ENCODE measurements at regions not wholly inside any gene's neighbourhood (a gene's known extent, or its start where the extent isn't known, plus 50 kb on each side); places are given as distances from the start of the nearest gene placed in this dataset.
"Not testable (repeated sequence)": the region's sequence is repeated elsewhere in the genome, so short reads cannot be mapped to it uniquely, and the experiment has no call there.

DNA sequence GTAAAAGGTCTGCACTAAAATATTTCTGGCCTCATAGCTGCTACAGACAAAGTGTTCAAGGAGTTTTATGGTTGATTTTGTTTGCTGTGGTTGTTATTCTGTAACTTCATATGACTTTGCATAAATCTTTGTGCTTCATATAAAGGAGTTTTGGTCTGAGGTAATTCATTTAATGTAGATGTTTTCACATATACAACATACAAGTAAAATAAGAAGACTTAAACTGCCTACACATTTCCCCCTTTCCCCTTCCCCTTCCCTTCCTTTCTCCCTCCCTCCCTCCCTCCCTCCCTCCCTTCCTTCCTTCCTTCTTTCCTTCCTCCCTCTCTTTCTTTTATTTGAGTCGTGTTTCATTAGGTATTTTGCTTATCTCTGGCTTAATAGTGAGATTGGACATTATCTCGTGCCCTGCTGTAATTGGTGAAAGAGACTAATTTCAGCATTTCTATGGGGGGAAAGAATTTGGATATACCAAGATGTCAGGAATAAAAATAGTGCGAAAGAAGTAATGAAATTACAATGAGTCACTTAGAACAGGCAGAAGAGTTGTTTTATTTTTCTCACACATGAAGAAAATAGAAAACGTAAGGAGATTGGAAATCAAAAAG is 144.9 kb upstream of the MAD2L1 start:
- no peaks in the 10 kb centered on the region for H3K4me1 ChIP-seq (ENCODE audit: control insufficient read depth, insufficient read depth, low read length, poor library complexity, severe bottlenecking)
- H3K36me3 ChIP-seq (ENCODE audit: control insufficient read depth, insufficient read depth, low read length): no peaks in the 10 kb centered on the region
- WGBS, 2 experiments (ENCODE audit: insufficient coverage in 2 of 2): 95 to 100% methylated on average over 2 to 3 of the region's 4 CpGs
- no peak overlapping the region for H3K4me3 ChIP-seq (ENCODE audit: extremely low read depth, insufficient read depth, low read length, poor library complexity, severe bottlenecking)
- H3K9me3 ChIP-seq (ENCODE audit: control insufficient read depth, low read length): peaks cover 4% of the 10 kb centered on the region
- H3K27ac ChIP-seq (ENCODE audit: low read depth, low read length, severe bottlenecking): no peak overlapping the region

DNA sequence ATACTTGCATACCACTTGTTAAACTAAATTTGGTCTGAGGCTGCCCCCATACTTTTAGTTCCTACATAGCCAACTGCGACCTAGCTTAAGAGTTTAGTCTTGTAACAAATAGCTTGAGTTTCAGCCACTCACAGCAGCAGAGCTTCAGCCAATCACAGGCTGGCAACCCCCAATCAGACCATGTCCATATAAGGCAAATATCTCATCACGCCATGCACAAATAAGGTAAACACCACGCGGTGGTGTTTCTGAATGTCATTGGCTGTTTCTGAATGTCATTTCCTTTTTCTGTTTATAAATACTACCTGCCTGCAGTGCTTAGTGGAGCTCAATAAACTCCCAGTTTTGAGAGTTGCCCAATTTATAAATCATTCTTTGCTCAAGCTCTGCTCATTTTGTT is 143.1 kb upstream of the MAD2L1 start:
- 100% methylated on average over 1 of the region's 4 CpGs for WGBS, 2 experiments (ENCODE audit: insufficient coverage in 2 of 2)
- H3K36me3 ChIP-seq (ENCODE audit: control insufficient read depth, insufficient read depth, low read length): no peaks in the 10 kb centered on the region

DNA sequence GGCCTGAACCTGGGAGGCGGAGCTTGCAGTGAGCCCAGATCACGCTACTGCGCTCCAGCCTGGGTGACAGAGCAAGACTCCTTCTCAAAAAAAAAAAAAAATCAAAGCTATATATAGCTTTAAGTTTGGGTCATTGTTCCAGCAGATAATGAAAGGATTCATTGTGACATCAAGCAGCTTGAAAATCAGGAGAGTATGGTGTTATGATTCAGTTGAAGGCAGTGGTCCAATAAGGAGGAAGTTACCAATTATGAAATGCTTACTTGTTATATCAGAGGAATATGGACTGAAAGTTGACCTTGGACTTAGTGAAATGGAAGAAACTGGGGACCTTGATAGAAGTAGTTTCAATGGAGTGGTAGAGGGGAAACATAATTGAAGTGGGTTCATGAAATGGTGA is 140.4 kb upstream of the MAD2L1 start:
- Histone ChIP-seq H3K4me3 (ENCODE audit: extremely low read depth, insufficient read depth, low read length, poor library complexity, severe bottlenecking) (no peak overlapping the region), H3K36me3 (ENCODE audit: control insufficient read depth, insufficient read depth, low read length) (no peaks in the 10 kb centered on the region), H3K27ac (ENCODE audit: low read depth, low read length, severe bottlenecking) (no peak overlapping the region), H3K9me3 (ENCODE audit: control insufficient read depth, low read length) (peaks cover 4% of the 10 kb centered on the region), H3K4me1 (ENCODE audit: control insufficient read depth, insufficient read depth, low read length, poor library complexity, severe bottlenecking) (no peaks in the 10 kb centered on the region)
- no CpG with 5 or more reads among the region's 3 CpGs for WGBS, 2 experiments (ENCODE audit: insufficient coverage in 2 of 2)

More for the DNA sequence above, 143.1 kb upstream of the MAD2L1 start:
- no peak overlapping the region for H3K27ac ChIP-seq (ENCODE audit: low read depth, low read length, severe bottlenecking)
- H3K4me1 ChIP-seq (ENCODE audit: control insufficient read depth, insufficient read depth, low read length, poor library complexity, severe bottlenecking): no peaks in the 10 kb centered on the region
- no peak overlapping the region for H3K4me3 ChIP-seq (ENCODE audit: extremely low read depth, insufficient read depth, low read length, poor library complexity, severe bottlenecking)
- peaks cover 4% of the 10 kb centered on the region for H3K9me3 ChIP-seq (ENCODE audit: control insufficient read depth, low read length)

DNA sequence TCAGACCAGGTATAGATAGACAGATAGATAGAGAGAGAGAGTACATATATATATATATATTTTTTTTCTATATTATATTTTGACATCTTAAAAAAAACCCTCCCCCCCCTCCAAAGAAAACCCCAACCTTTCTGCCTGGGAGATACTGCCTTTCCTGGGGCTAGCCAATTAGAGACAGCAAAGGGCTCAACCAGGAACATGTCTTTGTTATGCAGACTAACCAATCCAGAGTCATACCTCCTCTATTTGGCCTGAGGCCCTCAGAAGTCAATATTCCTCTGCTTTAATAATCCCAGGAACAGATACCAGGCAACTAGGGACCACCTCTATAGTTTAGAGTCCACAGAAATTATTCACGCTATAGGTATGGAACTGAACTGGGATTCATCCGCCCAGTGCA is 135.6 kb upstream of the MAD2L1 start:
- Histone ChIP-seq H3K27ac (ENCODE audit: low read depth, low read length, severe bottlenecking) (no peak overlapping the region), H3K36me3 (ENCODE audit: control insufficient read depth, insufficient read depth, low read length) (no peaks in the 10 kb centered on the region), H3K4me3 (ENCODE audit: extremely low read depth, insufficient read depth, low read length, poor library complexity, severe bottlenecking) (no peak overlapping the region), H3K4me1 (ENCODE audit: control insufficient read depth, insufficient read depth, low read length, poor library complexity, severe bottlenecking) (no peaks in the 10 kb centered on the region), H3K9me3 (ENCODE audit: control insufficient read depth, low read length) (no peaks in the 10 kb centered on the region)
- 100% methylated on average over 1 of the region's 2 CpGs for WGBS, 2 experiments (ENCODE audit: insufficient coverage in 2 of 2)

DNA sequence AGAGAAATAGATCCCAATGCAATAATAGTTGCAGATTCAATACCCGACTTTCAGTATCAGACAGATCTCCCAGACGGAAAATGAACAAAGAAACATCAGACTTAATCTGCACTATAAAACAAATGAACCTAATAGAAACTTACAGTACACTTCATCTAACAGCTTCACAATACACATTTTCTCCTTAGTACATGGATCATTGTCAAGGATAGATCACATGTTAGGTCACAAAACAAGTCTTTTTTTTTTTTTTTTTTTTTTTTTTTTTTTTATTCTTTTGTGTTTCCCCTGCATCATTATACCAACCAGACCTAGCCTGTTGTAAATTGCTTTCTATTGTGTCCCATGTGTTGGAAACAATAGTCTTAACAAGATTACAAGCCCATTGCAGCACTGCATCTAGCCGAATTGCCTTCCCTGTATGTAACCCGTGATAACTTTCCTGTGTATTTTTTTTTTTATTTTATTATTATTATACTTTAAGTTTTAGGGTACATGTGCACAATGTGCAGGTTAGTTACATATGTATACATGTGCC is 134.0 kb upstream of the MAD2L1 start:
- H3K27ac ChIP-seq (ENCODE audit: low read depth, low read length, severe bottlenecking); H3K4me3 ChIP-seq (ENCODE audit: extremely low read depth, insufficient read depth, low read length, poor library complexity, severe bottlenecking); H3K4me1 ChIP-seq (ENCODE audit: control insufficient read depth, insufficient read depth, low read length, poor library complexity, severe bottlenecking); H3K9me3 ChIP-seq (ENCODE audit: control insufficient read depth, low read length); H3K36me3 ChIP-seq (ENCODE audit: control insufficient read depth, insufficient read depth, low read length): not testable (repeated sequence)
- WGBS, 2 experiments (ENCODE audit: insufficient coverage in 2 of 2): 81 to 90% methylated on average over 2 of the region's 4 CpGs

DNA sequence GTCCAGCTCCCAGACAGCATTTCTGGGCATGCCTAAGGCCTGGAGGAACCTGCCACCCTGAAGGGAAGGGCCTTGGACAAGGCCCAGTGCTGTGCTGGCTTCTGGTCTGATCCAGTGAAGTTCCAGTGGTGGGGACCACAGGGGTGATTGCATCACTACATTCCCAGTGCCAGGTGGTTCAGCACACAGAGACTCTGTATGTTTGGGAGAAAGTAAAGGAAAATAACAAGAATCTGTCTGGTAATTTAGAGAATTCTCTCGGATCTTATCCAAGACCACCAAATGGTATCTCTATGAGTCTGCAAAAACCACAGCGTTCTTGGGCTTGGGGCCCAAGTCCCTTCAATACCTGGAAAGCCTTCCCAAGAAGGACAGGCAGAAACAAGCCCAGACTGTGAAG is 131.8 kb upstream of the MAD2L1 start:
- Histone ChIP-seq H3K9me3 (ENCODE audit: control insufficient read depth, low read length) (no peaks in the 10 kb centered on the region), H3K4me3 (ENCODE audit: extremely low read depth, insufficient read depth, low read length, poor library complexity, severe bottlenecking) (no peak overlapping the region), H3K4me1 (ENCODE audit: control insufficient read depth, insufficient read depth, low read length, poor library complexity, severe bottlenecking) (no peaks in the 10 kb centered on the region), H3K36me3 (ENCODE audit: control insufficient read depth, insufficient read depth, low read length) (no peaks in the 10 kb centered on the region), H3K27ac (ENCODE audit: low read depth, low read length, severe bottlenecking) (no peak overlapping the region)
- WGBS, 2 experiments (ENCODE audit: insufficient coverage in 2 of 2): 71 to 92% methylated on average over 2 of the region's 2 CpGs

DNA sequence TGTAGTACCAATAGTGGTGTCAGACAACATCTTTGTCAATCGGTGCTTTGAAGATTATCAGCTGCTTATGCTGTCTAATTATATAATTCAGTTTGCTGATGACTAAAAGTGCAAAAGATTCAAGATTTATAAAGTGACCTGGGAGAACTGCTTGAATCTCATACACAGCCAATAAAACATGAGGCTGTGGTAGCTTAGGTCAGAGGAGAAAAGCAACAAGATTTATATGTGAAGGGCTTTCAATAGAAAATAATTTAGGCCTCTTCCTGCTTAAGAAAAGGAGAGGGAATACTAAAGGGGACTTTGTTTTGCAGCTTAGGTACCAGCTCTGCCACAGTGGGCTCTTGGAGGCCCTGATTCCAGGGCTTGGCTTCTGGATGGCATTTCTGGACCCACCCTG is 111.0 kb upstream of the MAD2L1 start:
- H3K36me3 ChIP-seq (ENCODE audit: control insufficient read depth, insufficient read depth, low read length): no peaks in the 10 kb centered on the region
- no peaks in the 10 kb centered on the region for H3K9me3 ChIP-seq (ENCODE audit: control insufficient read depth, low read length)
- no peak overlapping the region for H3K4me3 ChIP-seq (ENCODE audit: extremely low read depth, insufficient read depth, low read length, poor library complexity, severe bottlenecking)
- H3K27ac ChIP-seq (ENCODE audit: low read depth, low read length, severe bottlenecking): no peak overlapping the region
- WGBS, 2 experiments (ENCODE audit: insufficient coverage in 2 of 2): no CpG with 5 or more reads among the region's 1 CpG
- no peaks in the 10 kb centered on the region for H3K4me1 ChIP-seq (ENCODE audit: control insufficient read depth, insufficient read depth, low read length, poor library complexity, severe bottlenecking)

DNA sequence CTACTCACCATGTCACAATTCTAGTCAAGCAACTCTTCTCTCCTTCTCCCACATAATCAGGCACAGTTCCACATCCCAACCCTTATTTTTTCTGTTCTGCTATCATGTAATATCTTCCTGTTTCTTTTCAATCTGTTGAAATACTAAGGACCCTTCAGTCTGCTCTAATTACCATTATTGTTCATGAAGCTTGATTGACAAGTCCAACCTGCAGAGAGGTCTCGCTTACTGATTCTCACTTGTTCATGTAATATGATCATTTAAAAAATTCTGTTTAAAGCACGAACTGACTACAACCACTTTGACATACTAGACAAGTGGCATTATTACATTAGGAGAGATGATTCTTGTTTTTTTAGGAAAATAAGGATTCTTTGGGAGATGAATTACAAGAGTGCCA is 108.6 kb upstream of the MAD2L1 start:
- no CpG with 5 or more reads among the region's 2 CpGs for WGBS, 2 experiments (ENCODE audit: insufficient coverage in 2 of 2)
- no peak overlapping the region for H3K27ac ChIP-seq (ENCODE audit: low read depth, low read length, severe bottlenecking)
- H3K9me3 ChIP-seq (ENCODE audit: control insufficient read depth, low read length): no peaks in the 10 kb centered on the region
- no peak overlapping the region for H3K4me3 ChIP-seq (ENCODE audit: extremely low read depth, insufficient read depth, low read length, poor library complexity, severe bottlenecking)
- H3K4me1 ChIP-seq (ENCODE audit: control insufficient read depth, insufficient read depth, low read length, poor library complexity, severe bottlenecking): no peaks in the 10 kb centered on the region
- H3K36me3 ChIP-seq (ENCODE audit: control insufficient read depth, insufficient read depth, low read length): no peaks in the 10 kb centered on the region

DNA sequence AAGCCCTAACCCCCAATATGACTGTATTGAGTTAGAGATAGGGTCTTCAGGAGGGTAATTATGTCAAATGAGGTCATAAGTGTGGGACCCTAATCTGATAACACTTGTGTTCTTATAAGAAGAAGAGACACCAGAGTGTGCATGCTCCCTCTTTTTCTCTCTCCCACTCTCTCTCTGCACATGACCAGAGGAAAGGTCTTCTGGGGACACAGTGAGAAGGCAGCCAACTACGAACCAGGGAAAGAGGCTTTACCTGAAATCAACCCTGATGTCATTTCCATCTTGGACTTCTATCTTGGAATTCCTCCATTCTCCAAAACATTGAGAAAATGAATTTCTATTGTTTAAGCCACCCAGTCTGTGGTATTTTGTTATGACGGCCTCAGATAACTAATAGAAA is 97.2 kb upstream of the MAD2L1 start:
- no peak overlapping the region for H3K4me3 ChIP-seq (ENCODE audit: extremely low read depth, insufficient read depth, low read length, poor library complexity, severe bottlenecking)
- no peaks in the 10 kb centered on the region for H3K4me1 ChIP-seq (ENCODE audit: control insufficient read depth, insufficient read depth, low read length, poor library complexity, severe bottlenecking)
- H3K27ac ChIP-seq (ENCODE audit: low read depth, low read length, severe bottlenecking): no peak overlapping the region
- H3K9me3 ChIP-seq (ENCODE audit: control insufficient read depth, low read length): no peaks in the 10 kb centered on the region
- whole genome bisulfite sequencing, 2 experiments (ENCODE audit: insufficient coverage in 2 of 2): 80 to 100% methylated on average over 1 of the region's 2 CpGs
- H3K36me3 ChIP-seq (ENCODE audit: control insufficient read depth, insufficient read depth, low read length): no peaks in the 10 kb centered on the region

DNA sequence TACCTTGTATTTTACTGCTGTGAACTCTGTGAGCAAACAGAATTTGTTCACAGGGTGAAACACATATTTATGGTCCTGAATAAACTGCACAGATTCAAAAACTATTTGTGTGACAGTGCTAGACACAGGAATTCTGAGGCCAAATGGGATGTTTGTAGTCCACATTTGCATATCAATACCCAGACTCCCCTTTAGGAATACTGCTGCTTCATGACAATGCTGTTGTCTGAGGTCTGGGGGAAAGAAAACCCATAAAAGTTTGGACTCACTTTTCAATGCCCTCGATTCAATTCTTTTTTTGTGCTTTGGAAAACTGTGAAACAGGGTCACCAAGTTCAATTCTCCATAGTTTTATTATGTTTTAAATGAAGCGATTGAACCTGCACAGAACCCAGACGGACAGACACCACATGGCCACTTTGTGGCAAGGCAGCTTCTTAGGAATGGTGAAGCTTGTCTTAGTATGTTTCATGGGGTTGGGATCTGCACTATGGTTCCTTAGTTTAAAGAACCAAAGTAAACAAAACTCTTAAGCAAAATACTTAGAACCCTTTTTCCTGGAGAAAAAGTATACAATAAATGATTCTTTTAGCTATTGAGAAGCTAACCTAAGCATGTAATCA is 92.3 kb upstream of the MAD2L1 start:
- 73% methylated on average over 3 of the region's 3 CpGs; no CpG with 5 or more reads in 1 of the 2 experiments for WGBS, 2 experiments (ENCODE audit: insufficient coverage in 2 of 2)
- Histone ChIP-seq H3K27ac (ENCODE audit: low read depth, low read length, severe bottlenecking) (no peak overlapping the region), H3K9me3 (ENCODE audit: control insufficient read depth, low read length) (no peaks in the 10 kb centered on the region), H3K36me3 (ENCODE audit: control insufficient read depth, insufficient read depth, low read length) (no peaks in the 10 kb centered on the region), H3K4me3 (ENCODE audit: extremely low read depth, insufficient read depth, low read length, poor library complexity, severe bottlenecking) (no peak overlapping the region), H3K4me1 (ENCODE audit: control insufficient read depth, insufficient read depth, low read length, poor library complexity, severe bottlenecking) (no peaks in the 10 kb centered on the region)

DNA sequence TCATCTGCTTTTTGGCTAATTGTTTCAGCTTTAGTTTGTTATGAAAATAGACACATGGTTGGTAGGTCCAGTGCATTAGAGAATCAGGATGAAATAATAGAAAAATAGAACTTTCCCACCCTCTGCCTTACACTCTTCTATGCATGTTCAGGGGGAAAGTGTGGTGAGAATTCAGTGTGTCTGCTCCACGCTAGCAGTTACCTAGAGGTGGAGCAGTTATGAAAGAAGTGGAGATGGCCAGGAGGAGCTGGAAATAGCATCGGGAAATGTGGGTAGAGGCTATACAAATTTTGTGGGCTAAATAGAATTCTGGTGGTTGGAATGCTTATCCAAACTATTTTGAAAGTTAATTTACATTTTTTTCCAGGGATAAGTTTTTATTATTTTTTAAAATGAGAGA is 91.4 kb upstream of the MAD2L1 start:
- 40 to 71% methylated on average over 1 of the region's 2 CpGs for WGBS, 2 experiments (ENCODE audit: insufficient coverage in 2 of 2)
- H3K4me3 ChIP-seq (ENCODE audit: extremely low read depth, insufficient read depth, low read length, poor library complexity, severe bottlenecking): no peak overlapping the region
- H3K4me1 ChIP-seq (ENCODE audit: control insufficient read depth, insufficient read depth, low read length, poor library complexity, severe bottlenecking): no peaks in the 10 kb centered on the region
- no peaks in the 10 kb centered on the region for H3K36me3 ChIP-seq (ENCODE audit: control insufficient read depth, insufficient read depth, low read length)
- no peak overlapping the region for H3K27ac ChIP-seq (ENCODE audit: low read depth, low read length, severe bottlenecking)
- H3K9me3 ChIP-seq (ENCODE audit: control insufficient read depth, low read length): no peaks in the 10 kb centered on the region

Data from mesodermal cell (in vitro differentiated cells).